ENCODE measurements at regions not wholly inside any gene's neighbourhood (a gene's known extent, or its start where the extent isn't known, plus 50 kb on each side); places are given as distances from the start of the nearest gene placed in this dataset.

DNA sequence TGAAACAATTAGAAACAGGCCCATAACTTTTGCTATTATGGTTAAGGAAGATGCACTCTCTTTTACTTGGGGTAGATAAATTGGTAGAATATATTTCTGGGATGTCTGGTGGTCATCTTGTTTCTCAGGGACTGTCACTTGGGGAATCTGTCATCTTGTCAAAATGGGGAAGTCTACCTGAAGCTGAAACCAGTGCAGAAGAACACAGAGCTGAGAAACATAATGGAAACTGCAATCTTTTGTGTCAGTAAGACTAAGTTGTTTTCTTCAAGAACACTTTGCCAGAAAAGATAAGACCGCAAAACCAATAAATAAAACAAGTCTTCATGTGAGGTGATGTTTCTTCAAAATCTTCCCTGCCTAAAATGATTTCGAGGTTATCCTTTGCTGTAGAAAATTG is 92.0 kb downstream of the NAA11 start:
- H3K4me1 ChIP-seq (ENCODE audit: low read length): no peaks in the 10 kb centered on the region
- no peak overlapping the region for H3K4me3 ChIP-seq (ENCODE audit: low read length)
- H3K4me2 ChIP-seq (ENCODE audit: low read depth, low read length, poor library complexity, severe bottlenecking): no peak overlapping the region
- H3K9me3 ChIP-seq (ENCODE audit: low read length): no peaks in the 10 kb centered on the region
- no peak overlapping the region for H3K9ac ChIP-seq (ENCODE audit: low read length)
- no peak for DNase-seq
- H3K9me2 ChIP-seq (replicated peaks; ENCODE audit: insufficient read depth, low read length): no peaks in the 10 kb centered on the region
- H2AFZ ChIP-seq (ENCODE audit: low read length): no peak overlapping the region
- H3K36me3 ChIP-seq (ENCODE audit: insufficient read depth, low read length): no peaks in the 10 kb centered on the region
- no peaks in the 10 kb centered on the region for H3K79me2 ChIP-seq (ENCODE audit: low read length)
- no peaks in the 10 kb centered on the region for H4K20me1 ChIP-seq (ENCODE audit: insufficient read depth, low read depth, low read length)
- no peaks in the 10 kb centered on the region for H3K27me3 ChIP-seq (ENCODE audit: low read length)
- H3K27ac ChIP-seq (ENCODE audit: low read length): no peak overlapping the region

DNA sequence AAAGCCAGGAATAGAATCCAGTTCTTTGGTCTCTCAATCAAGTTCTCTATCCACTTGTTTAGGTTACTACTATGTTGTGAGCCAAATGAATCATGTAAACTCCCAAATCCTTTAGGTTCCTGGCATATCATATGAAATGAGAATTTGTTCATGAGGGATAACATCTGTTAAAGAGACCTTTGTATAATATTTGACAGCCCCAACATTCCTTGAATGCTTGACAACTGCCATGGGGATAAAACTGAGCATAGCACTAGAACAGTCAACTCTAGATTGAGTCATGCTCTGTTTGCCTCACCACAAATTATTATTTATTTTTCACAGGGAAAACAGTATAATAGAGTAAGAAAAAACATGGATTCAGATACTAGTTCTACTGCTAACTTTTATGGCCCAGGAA is 93.3 kb downstream of the NAA11 start:
- no peak overlapping the region for H3K4me3 ChIP-seq (ENCODE audit: low read length)
- H3K9ac ChIP-seq (ENCODE audit: low read length): no peak overlapping the region
- DNase-seq: no peak
- no peak overlapping the region for H3K4me2 ChIP-seq (ENCODE audit: low read depth, low read length, poor library complexity, severe bottlenecking)
- H3K9me3 ChIP-seq (ENCODE audit: low read length): no peaks in the 10 kb centered on the region
- H2AFZ ChIP-seq (ENCODE audit: low read length): no peak overlapping the region
- no peaks in the 10 kb centered on the region for H3K79me2 ChIP-seq (ENCODE audit: low read length)
- no peaks in the 10 kb centered on the region for H3K4me1 ChIP-seq (ENCODE audit: low read length)
- H3K27ac ChIP-seq (ENCODE audit: low read length): no peak overlapping the region
- H3K36me3 ChIP-seq (ENCODE audit: insufficient read depth, low read length): no peaks in the 10 kb centered on the region
- no peaks in the 10 kb centered on the region for H4K20me1 ChIP-seq (ENCODE audit: insufficient read depth, low read depth, low read length)
- no peaks in the 10 kb centered on the region for H3K27me3 ChIP-seq (ENCODE audit: low read length)
- no peaks in the 10 kb centered on the region for H3K9me2 ChIP-seq (replicated peaks; ENCODE audit: insufficient read depth, low read length)

DNA sequence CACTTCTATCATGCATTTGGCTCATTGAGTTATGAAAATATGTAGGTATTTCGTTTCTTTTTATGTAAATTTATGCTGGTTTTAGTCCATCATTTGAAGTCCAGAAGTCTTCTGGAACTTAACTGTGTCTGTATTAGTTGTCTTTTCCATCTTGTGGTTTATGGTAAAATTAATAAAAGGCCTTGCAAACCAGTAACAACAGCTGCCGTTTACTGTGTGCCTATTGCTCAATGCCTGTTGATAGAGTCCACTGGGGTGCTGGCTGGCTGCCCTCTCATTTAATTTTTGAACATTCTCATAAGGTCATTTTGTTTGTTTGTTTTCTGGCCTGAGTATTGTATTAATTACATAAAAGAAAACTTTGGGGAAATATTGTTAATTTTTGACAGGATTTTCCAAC is 98.0 kb downstream of the NAA11 start:
- H3K9ac ChIP-seq (ENCODE audit: low read length): no peak overlapping the region
- no peak overlapping the region for H3K4me3 ChIP-seq (ENCODE audit: low read length)
- H3K79me2 ChIP-seq (ENCODE audit: low read length): no peaks in the 10 kb centered on the region
- no peak for DNase-seq
- H4K20me1 ChIP-seq (ENCODE audit: insufficient read depth, low read depth, low read length): no peaks in the 10 kb centered on the region
- H3K4me2 ChIP-seq (ENCODE audit: low read depth, low read length, poor library complexity, severe bottlenecking): no peak overlapping the region
- no peaks in the 10 kb centered on the region for H3K9me3 ChIP-seq (ENCODE audit: low read length)
- no peak overlapping the region for H3K27ac ChIP-seq (ENCODE audit: low read length)
- no peaks in the 10 kb centered on the region for H3K27me3 ChIP-seq (ENCODE audit: low read length)
- no peaks in the 10 kb centered on the region for H3K9me2 ChIP-seq (replicated peaks; ENCODE audit: insufficient read depth, low read length)
- no peaks in the 10 kb centered on the region for H3K4me1 ChIP-seq (ENCODE audit: low read length)
- H2AFZ ChIP-seq (ENCODE audit: low read length): no peak overlapping the region
- no peaks in the 10 kb centered on the region for H3K36me3 ChIP-seq (ENCODE audit: insufficient read depth, low read length)

DNA sequence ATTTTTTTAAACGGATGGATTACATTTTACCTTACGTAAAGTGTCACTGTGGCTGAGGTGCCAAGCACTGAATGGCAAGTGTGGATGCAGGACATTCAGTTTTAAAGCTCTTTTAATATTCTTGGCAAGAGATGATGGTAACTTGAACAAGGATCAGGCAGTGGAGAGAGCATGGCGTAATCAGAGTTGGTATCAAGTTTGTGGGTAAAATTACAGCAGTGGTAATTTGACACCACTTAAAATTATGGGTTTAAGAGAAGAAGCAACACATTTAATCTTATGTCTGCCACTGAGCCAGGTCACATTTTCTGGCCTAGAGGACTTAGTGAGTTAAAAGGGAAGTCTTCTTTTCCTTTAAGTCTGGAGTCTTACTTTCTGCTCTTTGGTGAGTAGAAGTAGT is 100.5 kb downstream of the NAA11 start:
- Histone ChIP-seq H3K27ac (ENCODE audit: low read length) (no peak overlapping the region), H3K9me3 (ENCODE audit: low read length) (no peaks in the 10 kb centered on the region), H3K9me2 (replicated peaks; ENCODE audit: insufficient read depth, low read length) (no peaks in the 10 kb centered on the region), H3K79me2 (ENCODE audit: low read length) (no peaks in the 10 kb centered on the region), H3K4me2 (ENCODE audit: low read depth, low read length, poor library complexity, severe bottlenecking) (no peak overlapping the region), H3K4me1 (ENCODE audit: low read length) (no peaks in the 10 kb centered on the region), H3K9ac (ENCODE audit: low read length) (no peak overlapping the region), H3K27me3 (ENCODE audit: low read length) (no peaks in the 10 kb centered on the region), H3K4me3 (ENCODE audit: low read length) (no peak overlapping the region), H3K36me3 (ENCODE audit: insufficient read depth, low read length) (no peaks in the 10 kb centered on the region), H2AFZ (ENCODE audit: low read length) (no peak overlapping the region), H4K20me1 (ENCODE audit: insufficient read depth, low read depth, low read length) (no peaks in the 10 kb centered on the region)
- DNase-seq: no peak

DNA sequence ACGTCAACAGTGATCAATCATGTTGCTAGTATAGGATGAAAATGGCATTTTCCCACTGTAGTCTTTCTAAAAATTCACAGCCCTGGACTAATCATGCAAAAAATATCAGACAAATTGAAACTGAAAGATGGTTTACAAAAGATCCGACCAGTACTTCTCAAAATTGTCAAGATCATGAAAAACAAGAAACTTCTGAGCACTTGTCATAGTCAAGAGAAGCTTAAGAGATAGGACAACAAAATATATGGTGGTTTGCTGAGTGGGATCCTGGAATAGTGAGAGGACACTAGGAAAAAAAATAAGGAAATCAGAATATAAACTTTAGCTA is 101.1 kb downstream of the NAA11 start:
- Histone ChIP-seq H3K4me3 (ENCODE audit: low read length) (no peak overlapping the region), H3K9me3 (ENCODE audit: low read length) (no peaks in the 10 kb centered on the region)

DNA sequence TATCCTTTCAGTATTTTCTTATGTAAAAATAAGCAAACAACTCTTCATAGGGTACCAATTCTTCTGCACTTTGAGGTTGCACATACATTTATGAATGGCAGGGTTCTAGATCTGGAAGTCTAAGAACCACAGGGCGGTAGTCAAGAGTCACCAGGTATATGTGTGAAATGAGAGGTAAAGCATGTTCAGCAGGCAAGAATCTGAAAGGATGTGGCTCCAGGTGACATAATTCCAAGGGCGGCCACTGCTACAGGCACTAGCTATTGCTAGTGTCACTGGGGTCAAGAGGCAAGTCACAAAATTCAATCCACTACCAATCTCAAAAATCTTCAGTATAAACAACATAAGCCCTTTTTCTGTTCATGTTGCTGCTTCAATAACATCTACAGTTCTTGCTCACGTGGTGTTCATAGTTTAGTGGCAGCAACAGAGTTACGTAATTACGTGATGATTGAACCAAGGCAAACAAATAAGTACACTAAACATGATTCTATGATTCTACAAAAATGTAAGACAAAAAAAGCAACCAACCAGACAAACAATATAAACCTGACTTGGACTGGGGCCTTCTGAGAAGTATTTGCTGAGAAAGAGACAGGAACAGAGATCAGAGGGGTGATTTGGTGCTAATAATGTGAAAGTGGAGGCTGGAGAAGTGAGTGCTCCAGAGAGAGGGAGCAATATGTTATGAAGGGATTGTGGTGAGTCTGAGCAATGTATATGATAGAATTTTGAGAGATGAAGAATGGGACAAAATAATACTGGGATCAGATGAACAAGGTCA is 101.7 kb downstream of the NAA11 start:
- H3K79me2 ChIP-seq (ENCODE audit: low read length): no peaks in the 10 kb centered on the region
- no peak overlapping the region for H2AFZ ChIP-seq (ENCODE audit: low read length)
- H3K9me2 ChIP-seq (replicated peaks; ENCODE audit: insufficient read depth, low read length): no peaks in the 10 kb centered on the region
- no peaks in the 10 kb centered on the region for H3K9me3 ChIP-seq (ENCODE audit: low read length)
- H3K4me3 ChIP-seq (ENCODE audit: low read length): no peak overlapping the region
- no peaks in the 10 kb centered on the region for H3K36me3 ChIP-seq (ENCODE audit: insufficient read depth, low read length)
- H3K9ac ChIP-seq (ENCODE audit: low read length): no peak overlapping the region
- H3K4me2 ChIP-seq (ENCODE audit: low read depth, low read length, poor library complexity, severe bottlenecking): no peak overlapping the region
- H3K4me1 ChIP-seq (ENCODE audit: low read length): no peaks in the 10 kb centered on the region
- H4K20me1 ChIP-seq (ENCODE audit: insufficient read depth, low read depth, low read length): no peaks in the 10 kb centered on the region
- H3K27ac ChIP-seq (ENCODE audit: low read length): no peak overlapping the region
- DNase-seq: no peak
- H3K27me3 ChIP-seq (ENCODE audit: low read length): no peaks in the 10 kb centered on the region

More for the DNA sequence above, 101.1 kb downstream of the NAA11 start:
- Histone ChIP-seq H3K9me2 (replicated peaks; ENCODE audit: insufficient read depth, low read length) (no peaks in the 10 kb centered on the region), H3K27ac (ENCODE audit: low read length) (no peak overlapping the region), H4K20me1 (ENCODE audit: insufficient read depth, low read depth, low read length) (no peaks in the 10 kb centered on the region), H3K4me1 (ENCODE audit: low read length) (no peaks in the 10 kb centered on the region), H2AFZ (ENCODE audit: low read length) (no peak overlapping the region), H3K4me2 (ENCODE audit: low read depth, low read length, poor library complexity, severe bottlenecking) (no peak overlapping the region), H3K36me3 (ENCODE audit: insufficient read depth, low read length) (no peaks in the 10 kb centered on the region), H3K79me2 (ENCODE audit: low read length) (no peaks in the 10 kb centered on the region), H3K9ac (ENCODE audit: low read length) (no peak overlapping the region), H3K27me3 (ENCODE audit: low read length) (no peaks in the 10 kb centered on the region)
- DNase-seq: no peak

DNA sequence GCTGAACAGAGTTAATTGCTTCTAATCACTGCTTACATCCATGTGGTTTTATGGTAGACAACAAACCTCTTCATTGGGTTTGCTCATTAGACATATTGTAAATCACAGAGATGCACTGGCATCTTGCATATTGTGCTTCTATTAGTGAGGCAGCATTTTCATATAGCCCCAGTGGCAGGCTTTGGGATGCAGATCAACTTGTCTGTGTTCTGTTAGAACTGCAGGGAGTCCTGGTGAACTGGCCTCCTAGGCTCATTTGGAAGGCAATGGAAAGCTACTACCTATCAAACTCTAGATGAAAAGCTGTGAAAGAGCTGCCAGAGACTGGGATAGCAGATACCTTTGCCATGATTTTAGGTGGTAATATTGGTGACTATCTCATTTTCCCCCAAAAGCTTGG is 108.8 kb downstream of the NAA11 start:
- H3K9me3 ChIP-seq (ENCODE audit: low read length): no peaks in the 10 kb centered on the region
- H3K27ac ChIP-seq (ENCODE audit: low read length): no peak overlapping the region
- no peaks in the 10 kb centered on the region for H3K36me3 ChIP-seq (ENCODE audit: insufficient read depth, low read length)
- no peaks in the 10 kb centered on the region for H3K9me2 ChIP-seq (replicated peaks; ENCODE audit: insufficient read depth, low read length)
- H4K20me1 ChIP-seq (ENCODE audit: insufficient read depth, low read depth, low read length): no peaks in the 10 kb centered on the region
- H3K9ac ChIP-seq (ENCODE audit: low read length): no peak overlapping the region
- H3K4me3 ChIP-seq (ENCODE audit: low read length): no peak overlapping the region
- no peaks in the 10 kb centered on the region for H3K79me2 ChIP-seq (ENCODE audit: low read length)
- no peak for DNase-seq
- H3K4me1 ChIP-seq (ENCODE audit: low read length): no peaks in the 10 kb centered on the region
- H3K4me2 ChIP-seq (ENCODE audit: low read depth, low read length, poor library complexity, severe bottlenecking): no peak overlapping the region
- H3K27me3 ChIP-seq (ENCODE audit: low read length): no peaks in the 10 kb centered on the region
- H2AFZ ChIP-seq (ENCODE audit: low read length): no peak overlapping the region

DNA sequence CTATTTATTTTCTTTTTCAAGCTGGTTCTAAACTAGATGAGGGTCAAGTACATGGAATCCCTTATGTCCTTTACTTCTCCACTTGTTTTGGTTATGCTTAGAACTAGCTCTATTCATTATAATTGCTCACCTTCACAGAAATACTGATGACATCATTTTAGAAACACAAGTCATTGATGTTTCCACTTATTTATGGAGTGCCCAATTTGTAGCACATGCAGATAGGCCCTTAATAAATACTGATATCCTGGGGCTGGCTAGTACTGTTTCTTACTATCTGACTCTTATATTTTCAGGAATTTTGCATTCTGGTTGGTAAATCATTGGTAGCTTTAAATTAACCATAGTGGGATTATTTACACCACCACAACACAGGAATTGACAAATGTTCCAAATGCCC is 112.2 kb downstream of the NAA11 start:
- Histone ChIP-seq H2AFZ (ENCODE audit: low read length) (no peak overlapping the region), H3K4me2 (ENCODE audit: low read depth, low read length, poor library complexity, severe bottlenecking) (no peak overlapping the region), H3K36me3 (ENCODE audit: insufficient read depth, low read length) (no peaks in the 10 kb centered on the region)

DNA sequence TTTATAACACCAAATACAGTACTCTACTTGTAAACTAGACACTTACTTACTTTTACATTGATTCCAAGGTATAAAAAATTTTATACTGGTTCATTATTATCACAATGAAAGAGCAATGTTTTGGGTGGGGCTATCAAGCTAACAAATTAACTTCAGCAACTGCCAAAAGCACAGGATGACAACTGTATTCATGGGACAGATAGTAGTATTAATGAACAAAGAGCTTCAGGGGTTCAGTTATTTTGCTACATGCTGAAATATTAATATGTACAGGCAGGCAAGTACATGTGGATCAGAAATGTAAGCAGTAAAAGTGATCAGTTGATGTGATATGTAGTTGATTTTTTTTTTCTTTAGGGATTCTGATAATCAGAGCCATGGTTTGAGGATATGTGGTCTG is 112.9 kb downstream of the NAA11 start:
- no peak overlapping the region for H3K4me3 ChIP-seq (ENCODE audit: low read length)
- no peaks in the 10 kb centered on the region for H3K4me1 ChIP-seq (ENCODE audit: low read length)
- H3K9me3 ChIP-seq (ENCODE audit: low read length): no peaks in the 10 kb centered on the region
- DNase-seq: no peak
- no peaks in the 10 kb centered on the region for H3K36me3 ChIP-seq (ENCODE audit: insufficient read depth, low read length)
- no peak overlapping the region for H3K9ac ChIP-seq (ENCODE audit: low read length)
- H3K79me2 ChIP-seq (ENCODE audit: low read length): no peaks in the 10 kb centered on the region
- H3K27me3 ChIP-seq (ENCODE audit: low read length): no peaks in the 10 kb centered on the region
- no peaks in the 10 kb centered on the region for H3K9me2 ChIP-seq (replicated peaks; ENCODE audit: insufficient read depth, low read length)
- H3K27ac ChIP-seq (ENCODE audit: low read length): no peak overlapping the region
- H3K4me2 ChIP-seq (ENCODE audit: low read depth, low read length, poor library complexity, severe bottlenecking): no peak overlapping the region
- H2AFZ ChIP-seq (ENCODE audit: low read length): no peak overlapping the region
- no peaks in the 10 kb centered on the region for H4K20me1 ChIP-seq (ENCODE audit: insufficient read depth, low read depth, low read length)

More for the DNA sequence above, 112.2 kb downstream of the NAA11 start:
- Histone ChIP-seq H3K27ac (ENCODE audit: low read length) (no peak overlapping the region), H3K27me3 (ENCODE audit: low read length) (no peaks in the 10 kb centered on the region), H4K20me1 (ENCODE audit: insufficient read depth, low read depth, low read length) (no peaks in the 10 kb centered on the region), H3K9ac (ENCODE audit: low read length) (no peak overlapping the region), H3K4me3 (ENCODE audit: low read length) (no peak overlapping the region), H3K9me3 (ENCODE audit: low read length) (no peaks in the 10 kb centered on the region), H3K9me2 (replicated peaks; ENCODE audit: insufficient read depth, low read length) (no peaks in the 10 kb centered on the region), H3K4me1 (ENCODE audit: low read length) (no peaks in the 10 kb centered on the region), H3K79me2 (ENCODE audit: low read length) (no peaks in the 10 kb centered on the region)
- no peak for DNase-seq

Measured in Karpas-422 (cell line).